GM12878 (cell line): ENCODE measurements at regions not wholly inside any gene's neighbourhood (a gene's known extent, or its start where the extent isn't known, plus 50 kb on each side); places are given as distances from the start of the nearest gene placed in this dataset.

ENCODE experiments used
- ATAC-seq: fragments of 200-7000 bp; cut with Tn5 transposase; 3 replicates; pipeline ENCODE4 v1.9.1; 2020; ENCODE audit warnings: mild to moderate bottlenecking, moderate library complexity
- BruUV-seq: library from RNA; stranded (reverse); fragments of 400-500 nt; replicated peaks from 2 replicates; lab custom pipeline; 2021; lab: Mats Ljungman, UMichigan
- CTCF ChIA-PET: fragments of 300-600 bp; sonication (Branson Sonifier 250); formaldehyde crosslinking; extraction: SDS; loops from one replicate; lab custom pipeline; 2021; ENCODE audit warnings: inconsistent platforms; lab: Yijun Ruan, JAX
- POLR2A ChIA-PET: fragments of 350-600 bp; formaldehyde crosslinking; extraction: SDS; loops from one replicate; lab custom pipeline; 2021; ENCODE audit warnings: inconsistent platforms; lab: Charles Lee
- RAD21 ChIA-PET: fragments of 300-600 bp; sonication (Branson Sonifier 250); formaldehyde crosslinking; loops from one replicate; lab custom pipeline; 2023; ENCODE audit warnings: antibody characterized with exemption; ENCODE audit not compliant: unreplicated experiment; lab: Charles Lee
- SMC1A ChIA-PET: fragments of 300-600 bp; sonication (Branson Sonifier 250); formaldehyde crosslinking; loops from one replicate; lab custom pipeline; 2023; ENCODE audit not compliant: unreplicated experiment, uncharacterized antibody; lab: Charles Lee
- DNase-seq: peaks from one replicate; pipeline ENCODE4 v3.0.0-alpha.2; 2011; ENCODE audit warnings: low read depth, low spot score
- FAIRE-seq: peaks from 3 replicates; lab custom pipeline; 2011; peaks lifted over from hg19 to GRCh38; lab: Jason Lieb, UNC
- H2AFZ ChIP-seq: 2 replicates; pipeline ENCODE4 v1.6.0; 2011; ENCODE audit warnings: low read depth, low read length, control low read depth; ENCODE audit not compliant: control insufficient read depth
- H3K27ac ChIP-seq: 2 replicates; pipeline ENCODE4 v1.5.1; 2011; ENCODE audit warnings: control low read depth; ENCODE audit not compliant: control insufficient read depth, insufficient read depth
- H3K27me3 ChIP-seq, 2 experiments: replicated peaks in 1 of 2; 2 replicates each; pipeline versions ENCODE4 v1.6.0 to v1.6.1; 2011; ENCODE audit warnings: low read length in 1 of 2; ENCODE audit not compliant: control insufficient read depth in 2 of 2, insufficient read depth in 2 of 2
- H3K36me3 ChIP-seq, 2 experiments: 2 replicates each; pipeline ENCODE4 v1.5.1; 2011; ENCODE audit warnings: low read length in 1 of 2; ENCODE audit not compliant: control insufficient read depth in 2 of 2, insufficient read depth in 2 of 2
- H3K4me1 ChIP-seq: 2 replicates; pipeline ENCODE4 v1.6.1; 2011; ENCODE audit warnings: mild to moderate bottlenecking, low read length, moderate library complexity, mixed read lengths; ENCODE audit not compliant: control insufficient read depth, insufficient read depth
- H3K4me2 ChIP-seq: 2 replicates; pipeline ENCODE4 v1.6.0; 2011; ENCODE audit warnings: control low read depth; ENCODE audit not compliant: control insufficient read depth, insufficient read depth
- H3K4me3 ChIP-seq: fragments of 200-600 bp; sonication (generic); 2 replicates; pipeline ENCODE4 v1.5.1; 2016
- H3K79me2 ChIP-seq: 2 replicates; pipeline ENCODE4 v1.6.0; 2011; ENCODE audit warnings: low read length; ENCODE audit not compliant: control insufficient read depth, insufficient read depth
- H3K9ac ChIP-seq: 2 replicates; pipeline ENCODE4 v1.8.0; 2011; ENCODE audit warnings: low read length, control low read depth, mixed read lengths; ENCODE audit not compliant: control insufficient read depth, insufficient read depth
- H3K9me3 ChIP-seq: replicated peaks from 3 replicates; pipeline ENCODE4 v1.5.1; 2011; ENCODE audit warnings: mild to moderate bottlenecking, low read length; ENCODE audit not compliant: control insufficient read depth, insufficient read depth
- H4K20me1 ChIP-seq: 2 replicates; pipeline ENCODE4 v1.6.0; 2011; ENCODE audit not compliant: control insufficient read depth, insufficient read depth
- CEBPB ChIP-seq, 2 experiments: fragments of 150-350 bp in 1 of 2; IDR thresholded peaks; 2 replicates each; pipeline ENCODE4 v1.6.1; 2012 to 2014; ENCODE audit warnings: low read depth in 2 of 2, low read length in 2 of 2, borderline replicate concordance in 1 of 2, inconsistent platforms in 1 of 2
- EED ChIP-seq: sonication (generic); IDR thresholded peaks from 2 replicates; pipeline ENCODE4 v1.6.1; 2016; ENCODE audit warnings: antibody characterized with exemption, low read depth
- IKZF1 ChIP-seq: fragments of 450-650 bp; conservative IDR thresholded peaks from 2 replicates; pipeline ENCODE4 v1.6.1; 2017; ENCODE audit warnings: antibody characterized with exemption, mild to moderate bottlenecking
- IRF5 ChIP-seq: fragments of 450-650 bp; IDR thresholded peaks from 2 replicates; pipeline ENCODE4 v1.6.1; 2017; ENCODE audit warnings: borderline replicate concordance
- TCF7 ChIP-seq: IDR thresholded peaks from 2 replicates; pipeline ENCODE4 v1.6.1; 2014; ENCODE audit warnings: antibody characterized with exemption, borderline replicate concordance
- ZNF687 ChIP-seq: fragments of 450-650 bp; IDR thresholded peaks from 2 replicates; pipeline ENCODE4 v1.6.1; 2017; ENCODE audit warnings: mild to moderate bottlenecking, moderate library complexity
- WGBS: methylation state at CpG from one replicate; pipeline ENCODE4 v1.1.6; 2016; ENCODE audit warnings: low lambda C conversion rate; ENCODE audit not compliant: insufficient replicate concordance, insufficient coverage; ENCODE audit errors: missing lambda C conversion rate; 5-methylcytosine and 5-hydroxymethylcytosine counted together
- in situ Hi-C: fragments of 300-500 bp; cut with MboI; formaldehyde crosslinking; loops from 9 replicates; pipeline ENCODE4 v1.14.3; 2018; ENCODE audit warnings: mixed read lengths
- intact Hi-C: fragments of 100-400 bp; cut with micrococcal nuclease; formaldehyde crosslinking; loops from one replicate; pipeline ENCODE4 v1.14.2; 2022; ENCODE audit not compliant: unreplicated experiment
- TF ChIP-seq, protein P1 (sequence below): fragments of 450-650 bp; IDR thresholded peaks from 2 replicates; pipeline ENCODE4 v1.6.1; 2017; ENCODE audit warnings: mild to moderate bottlenecking, moderate library complexity

DNA sequence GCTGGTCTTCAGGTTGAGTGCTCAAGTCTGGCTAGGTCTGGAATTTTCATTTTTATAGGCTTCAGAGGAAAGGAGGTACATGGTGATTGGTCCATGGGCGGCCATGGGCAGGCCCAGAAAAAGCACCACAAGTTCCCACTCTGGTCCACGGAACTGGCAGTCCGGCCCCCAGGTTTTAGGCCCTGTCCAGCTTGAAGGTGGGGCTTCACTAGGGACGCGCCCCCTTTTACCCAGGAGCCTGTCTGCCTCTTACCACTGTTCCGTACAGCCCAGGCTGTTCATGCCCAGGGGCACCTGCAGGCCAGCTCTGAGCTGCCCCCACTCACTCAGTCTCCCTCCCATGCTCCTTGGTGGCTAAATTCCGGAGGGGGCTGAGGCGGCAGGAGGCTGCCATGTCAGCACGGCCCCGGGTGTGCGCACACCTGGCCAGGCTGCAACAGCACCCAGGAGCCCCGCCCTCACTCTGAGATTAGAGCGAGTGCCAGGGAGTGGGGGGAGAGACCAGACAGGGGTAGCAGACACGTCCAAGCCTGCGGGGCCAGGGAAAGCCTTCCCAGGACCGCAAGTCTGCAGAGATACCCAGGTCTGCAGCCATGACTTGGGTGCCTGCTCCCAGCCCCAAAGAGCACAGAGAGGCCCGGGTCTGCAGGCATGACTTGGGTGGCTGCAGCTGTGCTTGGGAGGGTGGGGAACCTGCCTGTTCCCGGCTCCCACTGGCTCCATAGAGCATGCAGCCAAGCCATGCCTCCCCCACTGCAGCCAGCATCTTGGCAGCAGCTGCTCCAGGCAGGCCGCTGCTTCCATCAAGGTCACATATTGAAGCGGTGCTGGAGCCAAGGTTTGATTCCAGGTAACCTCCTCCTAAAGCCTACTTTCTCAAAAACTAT lies 390.2 kb upstream of the SGCD start:
- ChIA-PET POLR2A (no interaction called here), CTCF (no interaction called here), RAD21 (no interaction called here), SMC1A (no interaction called here)
- no peak for ATAC-seq
- H3K79me2 ChIP-seq = no peaks in the 10 kb centered on the region
- H3K9me3 ChIP-seq = no peaks in the 10 kb centered on the region
- H3K36me3 ChIP-seq = no peaks in the 10 kb centered on the region
- H4K20me1 ChIP-seq = no peaks in the 10 kb centered on the region
- H3K27ac ChIP-seq = no peak overlapping the region
- no peak overlapping the region for H3K4me3 ChIP-seq
- WGBS = 40% methylated on average over 18 of the region's 20 CpGs
- no peak overlapping the region for H3K4me2 ChIP-seq
- no peak for FAIRE-seq
- intact Hi-C loops (no loop called here), in situ Hi-C loops (no loop called here)
- H2AFZ ChIP-seq = no peak overlapping the region
- no peak overlapping the region for H3K9ac ChIP-seq
- H3K4me1 ChIP-seq = no peaks in the 10 kb centered on the region
- H3K27me3 ChIP-seq = no peaks in the 10 kb centered on the region; a peak in 3 of 4 replicates
- no peak for DNase-seq
- no peak for TF ChIP-seq TCF7
- TF ChIP-seq EED = no peak
- TF ChIP-seq IKZF1 = no peak
- no peak for TF ChIP-seq CEBPB (IDR thresholded peaks at IDR 0.05; ENCODE audit: borderline replicate concordance in 1 of 2, low read depth in 2 of 2, low read length in 2 of 2)
- TF ChIP-seq, protein P1, sequence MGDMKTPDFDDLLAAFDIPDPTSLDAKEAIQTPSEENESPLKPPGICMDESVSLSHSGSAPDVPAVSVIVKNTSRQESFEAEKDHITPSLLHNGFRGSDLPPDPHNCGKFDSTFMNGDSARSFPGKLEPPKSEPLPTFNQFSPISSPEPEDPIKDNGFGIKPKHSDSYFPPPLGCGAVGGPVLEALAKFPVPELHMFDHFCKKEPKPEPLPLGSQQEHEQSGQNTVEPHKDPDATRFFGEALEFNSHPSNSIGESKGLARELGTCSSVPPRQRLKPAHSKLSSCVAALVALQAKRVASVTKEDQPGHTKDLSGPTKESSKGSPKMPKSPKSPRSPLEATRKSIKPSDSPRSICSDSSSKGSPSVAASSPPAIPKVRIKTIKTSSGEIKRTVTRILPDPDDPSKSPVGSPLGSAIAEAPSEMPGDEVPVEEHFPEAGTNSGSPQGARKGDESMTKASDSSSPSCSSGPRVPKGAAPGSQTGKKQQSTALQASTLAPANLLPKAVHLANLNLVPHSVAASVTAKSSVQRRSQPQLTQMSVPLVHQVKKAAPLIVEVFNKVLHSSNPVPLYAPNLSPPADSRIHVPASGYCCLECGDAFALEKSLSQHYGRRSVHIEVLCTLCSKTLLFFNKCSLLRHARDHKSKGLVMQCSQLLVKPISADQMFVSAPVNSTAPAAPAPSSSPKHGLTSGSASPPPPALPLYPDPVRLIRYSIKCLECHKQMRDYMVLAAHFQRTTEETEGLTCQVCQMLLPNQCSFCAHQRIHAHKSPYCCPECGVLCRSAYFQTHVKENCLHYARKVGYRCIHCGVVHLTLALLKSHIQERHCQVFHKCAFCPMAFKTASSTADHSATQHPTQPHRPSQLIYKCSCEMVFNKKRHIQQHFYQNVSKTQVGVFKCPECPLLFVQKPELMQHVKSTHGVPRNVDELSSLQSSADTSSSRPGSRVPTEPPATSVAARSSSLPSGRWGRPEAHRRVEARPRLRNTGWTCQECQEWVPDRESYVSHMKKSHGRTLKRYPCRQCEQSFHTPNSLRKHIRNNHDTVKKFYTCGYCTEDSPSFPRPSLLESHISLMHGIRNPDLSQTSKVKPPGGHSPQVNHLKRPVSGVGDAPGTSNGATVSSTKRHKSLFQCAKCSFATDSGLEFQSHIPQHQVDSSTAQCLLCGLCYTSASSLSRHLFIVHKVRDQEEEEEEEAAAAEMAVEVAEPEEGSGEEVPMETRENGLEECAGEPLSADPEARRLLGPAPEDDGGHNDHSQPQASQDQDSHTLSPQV = no peak
- no peak for TF ChIP-seq ZNF687
- no peak for TF ChIP-seq IRF5
- BruUV-seq = no TSS peak
